ENCODE measurements at regions not wholly inside any gene's neighbourhood (a gene's known extent, or its start where the extent isn't known, plus 50 kb on each side); places are given as distances from the start of the nearest gene placed in this dataset.
"Not testable (repeated sequence)": the region's sequence is repeated elsewhere in the genome, so short reads cannot be mapped to it uniquely, and the experiment has no call there.

- DNase-seq, result no peak
Observed at GRCh38 chr9:75197561-75197960, 109.2 kb downstream of the OSTF1 start.

GRCh38 chr9:75198436-75198835 lies 110.1 kb downstream of the OSTF1 start:
- no peak for DNase-seq

- DNase-seq, result peak; percentile 27
Observed at GRCh38 chr9:75200892-75201470, 112.7 kb downstream of the OSTF1 start.

- no peak for DNase-seq
Observed at GRCh38 chr9:75201480-75202209, 113.3 kb downstream of the OSTF1 start.

- DNase-seq, result not testable (repeated sequence)
Observed at GRCh38 chr9:75207997-75208396, 119.7 kb downstream of the OSTF1 start.

GRCh38 chr9:75210215-75210614 lies 121.9 kb downstream of the OSTF1 start:
- no peak for DNase-seq

GRCh38 chr9:75213765-75214164 lies 125.5 kb downstream of the OSTF1 start:
- no peak for DNase-seq

- DNase-seq, result no peak
Observed at GRCh38 chr9:75226403-75227139, 138.3 kb downstream of the OSTF1 start.

GRCh38 chr9:75228893-75229292 lies 140.6 kb downstream of the OSTF1 start:
- DNase-seq, result no peak

GRCh38 chr9:75229605-75230332 lies 141.5 kb downstream of the OSTF1 start:
- no peak for DNase-seq

GRCh38 chr9:75230469-75230868 lies 142.2 kb downstream of the OSTF1 start:
- DNase-seq, result no peak

- DNase-seq, result no peak
Observed at GRCh38 chr9:75231167-75231566, 142.9 kb downstream of the OSTF1 start.

- DNase-seq, result no peak
Observed at GRCh38 chr9:75233011-75233410, 144.7 kb downstream of the OSTF1 start.

GRCh38 chr9:75235632-75236031 lies 147.3 kb downstream of the OSTF1 start:
- no peak for DNase-seq

GRCh38 chr9:75238311-75238976 lies 150.1 kb downstream of the OSTF1 start:
- peak; percentile 19 for DNase-seq

GRCh38 chr9:75239176-75239575 lies 150.9 kb downstream of the OSTF1 start:
- DNase-seq, result no peak

- no peak for DNase-seq
Observed at GRCh38 chr9:75242426-75242825, 154.1 kb downstream of the OSTF1 start.

- DNase-seq, result no peak
Observed at GRCh38 chr9:75246949-75247348, 158.6 kb downstream of the OSTF1 start.

- DNase-seq, result peak; percentile 53
Observed at GRCh38 chr9:75265525-75265972, 177.2 kb downstream of the OSTF1 start.

- DNase-seq, result no peak
Observed at GRCh38 chr9:75269197-75269596, 180.9 kb downstream of the OSTF1 start.

GRCh38 chr9:75273055-75273454 lies 184.7 kb downstream of the OSTF1 start:
- not testable (repeated sequence) for DNase-seq

GRCh38 chr9:75274781-75275180 lies 186.5 kb downstream of the OSTF1 start:
- DNase-seq, result no peak
